ENCODE measurements at regions not wholly inside any gene's neighbourhood (a gene's known extent, or its start where the extent isn't known, plus 50 kb on each side); places are given as distances from the start of the nearest gene placed in this dataset.

DNA sequence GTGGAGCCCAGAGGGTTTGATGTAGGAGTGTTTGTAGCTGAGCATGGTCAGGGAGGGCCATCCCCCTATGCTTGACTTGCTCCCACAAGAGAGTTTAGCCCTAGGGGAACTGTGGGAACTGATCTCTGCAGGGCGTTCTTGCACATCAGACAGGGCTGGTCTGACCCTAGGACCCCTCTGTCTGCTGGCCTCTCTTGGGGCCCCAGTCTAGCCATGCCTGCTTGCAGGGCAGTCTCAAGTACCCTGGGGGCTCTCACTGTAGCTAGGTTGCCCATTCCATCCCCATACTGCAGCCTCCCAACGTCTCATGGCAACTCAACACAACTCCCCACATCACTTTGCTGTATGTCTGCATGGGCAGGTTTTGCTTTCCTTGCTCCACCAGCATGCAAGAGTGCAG, 1250.7 kb upstream of the B3GALT2 start:
- no peak overlapping the region for H3K4me3 Mint-ChIP-seq
- no peak for DNase-seq
- no peaks in the 10 kb centered on the region for H3K36me3 Mint-ChIP-seq (ENCODE audit: low read depth)
- H3K9me3 Mint-ChIP-seq = no peaks in the 10 kb centered on the region
- Histone ChIP-seq H3K9me3 (ENCODE audit: control insufficient read depth, low read length) (no peaks in the 10 kb centered on the region), H3K36me3 (ENCODE audit: control insufficient read depth, insufficient read depth, low read length) (no peaks in the 10 kb centered on the region), H3K4me3 (ENCODE audit: low read length) (no peak overlapping the region), H3K9ac (ENCODE audit: extremely low read depth, low read length, poor library complexity, severe bottlenecking) (no peak overlapping the region), H3K4me1 (ENCODE audit: control insufficient read depth, insufficient read depth, low read length) (no peaks in the 10 kb centered on the region), H3K27ac (ENCODE audit: low read depth, low read length) (no peak overlapping the region), H3K27me3 (ENCODE audit: control insufficient read depth, insufficient read depth, low read length, poor library complexity, severe bottlenecking) (no peaks in the 10 kb centered on the region)
- TF ChIP-seq, protein P1, sequence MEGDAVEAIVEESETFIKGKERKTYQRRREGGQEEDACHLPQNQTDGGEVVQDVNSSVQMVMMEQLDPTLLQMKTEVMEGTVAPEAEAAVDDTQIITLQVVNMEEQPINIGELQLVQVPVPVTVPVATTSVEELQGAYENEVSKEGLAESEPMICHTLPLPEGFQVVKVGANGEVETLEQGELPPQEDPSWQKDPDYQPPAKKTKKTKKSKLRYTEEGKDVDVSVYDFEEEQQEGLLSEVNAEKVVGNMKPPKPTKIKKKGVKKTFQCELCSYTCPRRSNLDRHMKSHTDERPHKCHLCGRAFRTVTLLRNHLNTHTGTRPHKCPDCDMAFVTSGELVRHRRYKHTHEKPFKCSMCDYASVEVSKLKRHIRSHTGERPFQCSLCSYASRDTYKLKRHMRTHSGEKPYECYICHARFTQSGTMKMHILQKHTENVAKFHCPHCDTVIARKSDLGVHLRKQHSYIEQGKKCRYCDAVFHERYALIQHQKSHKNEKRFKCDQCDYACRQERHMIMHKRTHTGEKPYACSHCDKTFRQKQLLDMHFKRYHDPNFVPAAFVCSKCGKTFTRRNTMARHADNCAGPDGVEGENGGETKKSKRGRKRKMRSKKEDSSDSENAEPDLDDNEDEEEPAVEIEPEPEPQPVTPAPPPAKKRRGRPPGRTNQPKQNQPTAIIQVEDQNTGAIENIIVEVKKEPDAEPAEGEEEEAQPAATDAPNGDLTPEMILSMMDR (conservative IDR thresholded peaks at IDR 0.05) = no peak
- no peak overlapping the region for H3K27ac Mint-ChIP-seq
- H3K4me1 Mint-ChIP-seq = no peaks in the 10 kb centered on the region
- WGBS, 2 experiments (ENCODE audit: insufficient coverage in 1 of 2, insufficient read length in 1 of 2) = 85 to 100% methylated on average over 1 to 2 of the region's 2 CpGs
- H3K27me3 Mint-ChIP-seq (ENCODE audit: insufficient read depth) = no peaks in the 10 kb centered on the region

GRCh38 chr1:194431121-194431520, 1244.7 kb upstream of the B3GALT2 start:
- TF ChIP-seq, protein P1 (conservative IDR thresholded peaks at IDR 0.05) = no peak
- Mint-ChIP-seq H3K4me1 (no peaks in the 10 kb centered on the region), H3K36me3 (ENCODE audit: low read depth) (no peaks in the 10 kb centered on the region), H3K27ac (no peak overlapping the region), H3K27me3 (ENCODE audit: insufficient read depth) (no peaks in the 10 kb centered on the region), H3K4me3 (no peak overlapping the region), H3K9me3 (no peaks in the 10 kb centered on the region)
- no peak for DNase-seq
- Histone ChIP-seq H3K9ac (ENCODE audit: extremely low read depth, low read length, poor library complexity, severe bottlenecking) (no peak overlapping the region), H3K9me3 (ENCODE audit: control insufficient read depth, low read length) (no peaks in the 10 kb centered on the region), H3K4me1 (ENCODE audit: control insufficient read depth, insufficient read depth, low read length) (no peaks in the 10 kb centered on the region), H3K27ac (ENCODE audit: low read depth, low read length) (no peak overlapping the region), H3K4me3 (ENCODE audit: low read length) (no peak overlapping the region), H3K27me3 (ENCODE audit: control insufficient read depth, insufficient read depth, low read length, poor library complexity, severe bottlenecking) (no peaks in the 10 kb centered on the region), H3K36me3 (ENCODE audit: control insufficient read depth, insufficient read depth, low read length) (no peaks in the 10 kb centered on the region)
- WGBS, 2 experiments (ENCODE audit: insufficient coverage in 1 of 2, insufficient read length in 1 of 2) = 83 to 90% methylated on average over 6 to 21 of the region's 21 CpGs

GRCh38 chr1:194420706-194421105, 1234.3 kb upstream of the B3GALT2 start:
- Mint-ChIP-seq H3K4me1 (no peaks in the 10 kb centered on the region), H3K27ac (no peak overlapping the region), H3K36me3 (ENCODE audit: low read depth) (peaks cover 3% of the 10 kb centered on the region), H3K9me3 (peaks cover 19% of the 10 kb centered on the region), H3K4me3 (no peak overlapping the region), H3K27me3 (ENCODE audit: insufficient read depth) (no peaks in the 10 kb centered on the region)
- Histone ChIP-seq H3K36me3 (ENCODE audit: control insufficient read depth, insufficient read depth, low read length) (no peaks in the 10 kb centered on the region), H3K9me3 (ENCODE audit: control insufficient read depth, low read length) (peaks cover 11% of the 10 kb centered on the region), H3K27me3 (ENCODE audit: control insufficient read depth, insufficient read depth, low read length, poor library complexity, severe bottlenecking) (no peaks in the 10 kb centered on the region), H3K4me3 (ENCODE audit: low read length) (no peak overlapping the region), H3K27ac (ENCODE audit: low read depth, low read length) (no peak overlapping the region), H3K4me1 (ENCODE audit: control insufficient read depth, insufficient read depth, low read length) (no peaks in the 10 kb centered on the region), H3K9ac (ENCODE audit: extremely low read depth, low read length, poor library complexity, severe bottlenecking) (no peak overlapping the region)
- TF ChIP-seq, protein P1 (conservative IDR thresholded peaks at IDR 0.05) = no peak
- DNase-seq = no peak
- WGBS, 2 experiments (ENCODE audit: insufficient coverage in 1 of 2, insufficient read length in 1 of 2) = 86 to 91% methylated on average over 3 to 4 of the region's 4 CpGs
